ENCODE measurements at regions not wholly inside any gene's neighbourhood (a gene's known extent, or its start where the extent isn't known, plus 50 kb on each side); places are given as distances from the start of the nearest gene placed in this dataset.

DNA sequence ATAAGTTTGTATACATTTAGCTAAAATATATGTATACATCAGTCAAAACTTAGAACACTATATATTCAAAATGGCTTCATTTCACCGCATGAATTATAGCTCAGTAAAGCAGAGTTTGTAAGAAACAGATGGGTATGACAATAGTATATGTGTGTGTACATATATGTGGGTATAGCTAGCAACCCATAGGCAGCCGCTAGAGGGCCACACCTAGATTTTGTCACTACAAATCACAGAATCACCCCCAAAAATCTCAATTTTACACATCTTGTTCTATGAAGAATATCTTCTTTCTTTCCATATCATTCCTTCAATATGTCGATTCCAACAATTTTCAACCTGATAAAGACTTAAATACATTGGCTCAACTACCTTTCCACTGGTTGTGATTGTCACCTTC is 357.8 kb upstream of the CCNG1 start:
- no peak for TF ChIP-seq POLR2AphosphoS5 (IDR thresholded peaks at IDR 0.05; ENCODE audit: low read depth, low read length)
- no peak for TF ChIP-seq TAF1 (IDR thresholded peaks at IDR 0.05; ENCODE audit: borderline replicate concordance, insufficient read depth, low read length)
- TF ChIP-seq, protein P1, sequence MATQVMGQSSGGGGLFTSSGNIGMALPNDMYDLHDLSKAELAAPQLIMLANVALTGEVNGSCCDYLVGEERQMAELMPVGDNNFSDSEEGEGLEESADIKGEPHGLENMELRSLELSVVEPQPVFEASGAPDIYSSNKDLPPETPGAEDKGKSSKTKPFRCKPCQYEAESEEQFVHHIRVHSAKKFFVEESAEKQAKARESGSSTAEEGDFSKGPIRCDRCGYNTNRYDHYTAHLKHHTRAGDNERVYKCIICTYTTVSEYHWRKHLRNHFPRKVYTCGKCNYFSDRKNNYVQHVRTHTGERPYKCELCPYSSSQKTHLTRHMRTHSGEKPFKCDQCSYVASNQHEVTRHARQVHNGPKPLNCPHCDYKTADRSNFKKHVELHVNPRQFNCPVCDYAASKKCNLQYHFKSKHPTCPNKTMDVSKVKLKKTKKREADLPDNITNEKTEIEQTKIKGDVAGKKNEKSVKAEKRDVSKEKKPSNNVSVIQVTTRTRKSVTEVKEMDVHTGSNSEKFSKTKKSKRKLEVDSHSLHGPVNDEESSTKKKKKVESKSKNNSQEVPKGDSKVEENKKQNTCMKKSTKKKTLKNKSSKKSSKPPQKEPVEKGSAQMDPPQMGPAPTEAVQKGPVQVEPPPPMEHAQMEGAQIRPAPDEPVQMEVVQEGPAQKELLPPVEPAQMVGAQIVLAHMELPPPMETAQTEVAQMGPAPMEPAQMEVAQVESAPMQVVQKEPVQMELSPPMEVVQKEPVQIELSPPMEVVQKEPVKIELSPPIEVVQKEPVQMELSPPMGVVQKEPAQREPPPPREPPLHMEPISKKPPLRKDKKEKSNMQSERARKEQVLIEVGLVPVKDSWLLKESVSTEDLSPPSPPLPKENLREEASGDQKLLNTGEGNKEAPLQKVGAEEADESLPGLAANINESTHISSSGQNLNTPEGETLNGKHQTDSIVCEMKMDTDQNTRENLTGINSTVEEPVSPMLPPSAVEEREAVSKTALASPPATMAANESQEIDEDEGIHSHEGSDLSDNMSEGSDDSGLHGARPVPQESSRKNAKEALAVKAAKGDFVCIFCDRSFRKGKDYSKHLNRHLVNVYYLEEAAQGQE (IDR thresholded peaks at IDR 0.05; ENCODE audit: insufficient read depth in 1 of 2, low read depth in 2 of 2, low read length in 2 of 2) = no peak
- TF ChIP-seq SIN3A (IDR thresholded peaks at IDR 0.05; ENCODE audit: borderline replicate concordance, insufficient read depth, low read length) = no peak
